LHCN-M2 (cell line): ENCODE measurements at regions not wholly inside any gene's neighbourhood (a gene's known extent, or its start where the extent isn't known, plus 50 kb on each side); places are given as distances from the start of the nearest gene placed in this dataset.

Experiments used
- DNase-seq: peaks from one replicate; pipeline ENCODE4 v3.0.0-alpha.2; 2012; ENCODE audit warnings: low read depth

- DNase-seq = no peak
Observed at GRCh38 chr9:23538461-23539003, 287.5 kb downstream of the ELAVL2 start.

DNA sequence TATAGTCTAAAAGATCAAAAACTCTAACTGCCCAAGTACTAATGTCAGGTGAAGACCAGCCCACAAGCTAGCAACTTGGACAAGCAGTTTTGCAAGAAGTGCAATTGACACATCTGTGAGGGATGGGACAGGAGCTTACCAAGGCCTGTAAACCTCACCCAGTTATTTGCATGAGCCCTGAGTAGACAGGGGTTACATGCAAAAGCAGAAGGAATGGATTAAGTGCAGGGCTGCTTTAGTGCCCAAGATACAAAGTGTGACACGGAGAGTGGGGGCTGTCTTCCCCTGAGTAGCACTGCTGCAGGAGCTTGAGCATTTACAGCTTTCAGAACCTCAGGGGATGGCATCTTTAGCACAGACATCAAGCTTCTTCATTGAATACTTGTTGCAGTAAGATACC, 286.7 kb downstream of the ELAVL2 start:
- DNase-seq = no peak

- peak; percentile 11 for DNase-seq
Observed at GRCh38 chr9:23541976-23542375, 284.1 kb downstream of the ELAVL2 start.

DNA sequence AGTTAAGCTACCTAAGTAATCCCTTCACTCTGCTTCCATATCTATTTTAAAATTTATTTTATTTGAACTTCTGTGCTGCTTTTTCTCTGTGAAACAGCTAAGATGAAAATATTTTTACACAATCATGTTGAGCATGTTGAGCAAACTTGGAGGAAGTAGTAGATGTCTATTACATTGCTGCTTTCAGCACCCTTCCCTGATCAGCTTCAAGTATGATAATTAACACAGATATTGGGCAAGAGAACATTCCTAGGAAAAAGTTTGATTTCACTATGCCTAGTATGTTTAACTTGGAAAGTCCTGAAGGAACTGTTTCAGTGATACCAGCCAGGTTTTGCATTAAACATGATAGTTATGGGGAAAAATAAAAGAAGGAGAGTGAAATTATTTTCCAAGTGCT, 283.6 kb downstream of the ELAVL2 start:
- DNase-seq = no peak

GRCh38 chr9:23542927-23543326, 283.1 kb downstream of the ELAVL2 start:
- no peak for DNase-seq

DNA sequence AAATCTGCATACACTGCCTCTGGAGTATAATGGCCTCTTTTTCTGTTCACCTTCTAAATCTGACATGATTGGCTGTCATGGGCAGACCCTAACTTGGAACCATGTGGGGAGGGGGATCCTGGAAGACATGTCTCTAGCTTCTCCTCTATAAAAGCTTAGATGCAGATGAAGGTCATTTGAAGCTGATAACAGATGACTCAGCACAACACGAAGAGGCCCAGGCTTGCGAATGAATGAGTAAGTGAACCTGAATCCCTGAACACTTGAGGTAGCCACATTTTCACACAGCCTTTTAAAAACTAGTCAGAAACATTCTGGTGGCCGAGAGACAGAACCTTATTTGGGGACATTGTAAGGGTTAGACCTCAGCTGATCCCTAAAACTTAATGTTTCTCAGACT, 282.6 kb downstream of the ELAVL2 start:
- DNase-seq = no peak

DNA sequence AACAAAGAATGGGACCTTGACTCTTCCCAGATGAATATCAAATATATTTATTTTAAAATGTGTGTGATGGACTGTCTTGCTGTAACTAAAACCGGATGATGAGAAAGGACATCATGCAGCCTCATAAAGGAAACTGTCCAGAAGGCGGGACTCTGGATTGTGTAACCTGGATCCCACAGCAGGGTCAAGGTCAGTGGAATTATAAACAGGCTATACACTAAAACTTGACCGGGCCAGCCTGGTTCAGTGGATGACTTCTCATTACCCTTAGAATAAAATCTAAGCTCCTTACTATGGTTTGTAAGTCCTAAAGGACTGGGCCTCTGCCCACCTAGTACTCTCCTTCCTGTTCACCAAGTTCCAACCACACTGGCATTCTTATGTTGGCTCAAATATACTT, 280.3 kb downstream of the ELAVL2 start:
- DNase-seq = no peak

GRCh38 chr9:23551311-23551721, 274.7 kb downstream of the ELAVL2 start:
- no peak for DNase-seq

GRCh38 chr9:23551929-23552707, 273.9 kb downstream of the ELAVL2 start:
- no peak for DNase-seq

- DNase-seq = no peak
Observed at GRCh38 chr9:23552876-23553601, 273.0 kb downstream of the ELAVL2 start.

DNA sequence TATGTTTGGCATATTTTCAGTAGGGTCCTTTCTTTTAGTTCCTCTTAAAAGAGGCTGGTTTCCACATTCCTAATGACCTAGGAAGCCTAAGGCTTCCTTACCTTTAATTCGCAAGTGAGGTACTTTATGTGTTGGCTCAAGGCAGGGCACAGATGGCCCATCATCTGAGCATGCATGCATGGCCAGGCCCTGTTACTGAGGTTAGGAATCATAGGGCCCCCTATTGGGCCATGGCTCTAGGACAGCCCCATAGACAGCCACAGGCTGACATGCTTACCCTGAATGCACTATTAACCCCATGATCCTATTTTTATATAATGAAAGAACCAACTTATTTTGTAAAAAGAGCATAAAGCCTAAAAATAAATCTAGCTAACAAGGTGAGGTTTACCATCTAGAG, 271.4 kb downstream of the ELAVL2 start:
- DNase-seq = no peak

DNA sequence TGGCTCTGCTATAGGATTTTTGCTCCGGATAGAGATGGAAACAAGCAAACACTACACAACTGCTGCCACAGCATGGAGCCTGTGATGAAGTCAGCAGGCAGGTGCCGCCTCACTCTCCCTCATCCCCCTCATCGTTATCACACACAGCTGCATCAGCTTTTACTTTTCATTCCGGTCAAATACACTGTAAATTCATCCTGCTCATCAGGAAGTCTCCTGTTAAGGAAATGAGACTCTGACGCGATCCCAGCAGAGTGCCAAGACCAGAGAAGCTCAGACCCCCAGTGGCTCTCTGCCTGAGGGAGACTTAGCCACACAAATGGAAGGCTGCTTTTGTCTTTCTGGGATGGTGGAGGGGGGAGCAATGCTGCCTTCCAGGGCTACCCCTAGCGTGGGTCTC, 270.2 kb downstream of the ELAVL2 start:
- no peak for DNase-seq

DNA sequence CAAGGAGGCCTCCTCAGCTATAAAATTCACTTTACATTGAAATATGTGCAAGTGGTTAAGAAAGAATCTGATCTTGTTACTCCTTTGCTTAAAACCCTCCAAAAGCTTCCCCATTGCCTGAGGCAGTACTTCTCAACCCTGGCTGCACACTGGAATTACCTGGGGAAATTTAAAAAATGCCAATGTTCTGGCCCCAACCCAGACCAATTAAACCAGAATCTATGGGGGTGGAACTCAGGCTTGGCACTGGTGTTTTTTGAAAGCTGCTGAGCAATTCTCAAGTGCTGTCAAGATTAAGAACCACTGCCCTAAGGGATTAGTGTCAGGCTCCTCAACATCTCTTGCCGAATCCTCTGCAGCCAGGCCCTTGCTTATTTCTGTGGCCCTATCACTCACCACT, 269.6 kb downstream of the ELAVL2 start:
- no peak for DNase-seq

- DNase-seq = peak; percentile 37
Observed at GRCh38 chr9:23557689-23558088, 268.4 kb downstream of the ELAVL2 start.

DNA sequence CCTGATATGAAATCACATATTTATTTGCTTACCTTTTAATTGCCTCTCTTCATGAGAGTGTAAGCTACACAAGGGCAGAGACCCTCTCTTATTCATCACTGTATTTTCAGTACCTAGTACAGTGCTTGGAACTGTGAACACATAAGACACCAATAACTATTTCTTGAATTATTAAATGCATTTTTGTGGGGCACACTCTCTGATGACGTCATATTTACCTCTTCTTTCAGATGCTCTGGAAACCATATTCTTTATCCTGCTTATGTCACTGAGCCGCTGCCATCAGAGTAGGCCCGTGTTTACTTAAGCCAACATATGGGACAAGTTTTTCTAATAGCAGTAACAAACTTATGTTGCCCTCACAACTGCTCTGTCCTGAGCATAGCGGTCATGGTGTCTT, 266.5 kb downstream of the ELAVL2 start:
- DNase-seq = no peak

DNA sequence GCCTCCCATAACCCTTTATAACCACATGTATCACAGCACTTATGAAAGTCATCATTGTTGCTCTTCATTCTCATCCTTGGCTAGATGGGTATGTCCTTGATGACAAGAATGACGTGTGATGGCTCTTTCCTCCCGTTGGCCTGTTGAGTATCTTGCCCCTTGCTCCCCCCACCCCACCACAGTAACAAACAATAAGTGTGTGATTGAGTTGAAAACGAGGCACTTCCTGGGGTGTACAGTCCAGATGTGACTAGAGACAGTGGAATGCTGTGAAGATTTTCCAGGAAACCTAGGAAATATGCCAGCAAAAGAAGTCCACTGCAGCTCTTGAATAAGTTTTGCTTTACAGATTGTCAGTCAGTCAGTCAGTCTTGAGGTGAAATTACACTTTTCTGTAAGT, 262.5 kb downstream of the ELAVL2 start:
- DNase-seq = peak; percentile 34

DNA sequence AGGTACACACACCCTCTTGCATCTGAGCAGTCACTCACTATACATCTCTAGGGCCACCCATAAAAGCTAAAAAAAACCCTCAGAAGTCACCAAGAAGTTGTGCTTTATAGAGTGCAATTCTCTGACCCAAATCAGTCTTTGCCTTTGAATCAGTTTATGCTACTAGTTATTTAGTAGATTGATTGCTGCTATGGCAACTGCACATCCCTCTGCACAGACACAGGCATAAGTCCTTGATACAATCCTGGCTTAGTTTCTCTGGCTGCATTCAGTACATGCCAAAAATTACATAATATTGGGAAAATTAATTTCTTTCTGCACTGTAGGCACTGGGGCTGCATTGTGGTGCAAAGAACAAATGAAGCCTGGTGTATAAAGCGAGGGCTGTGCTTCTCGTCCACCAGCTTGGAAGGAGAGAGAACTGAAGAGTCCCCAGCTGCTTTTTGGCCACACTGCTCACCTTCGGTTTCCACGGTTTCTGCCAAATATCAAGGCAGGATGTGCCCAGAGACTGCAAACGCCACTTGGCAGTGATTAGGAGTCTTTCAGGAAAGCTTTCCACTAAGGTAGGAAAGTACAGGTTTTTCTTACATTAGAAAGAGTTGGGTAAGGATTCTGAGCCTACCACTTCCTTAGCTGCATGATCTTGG, 258.4 kb downstream of the ELAVL2 start:
- DNase-seq = no peak

GRCh38 chr9:23571414-23572104, 254.5 kb downstream of the ELAVL2 start:
- no peak for DNase-seq

DNA sequence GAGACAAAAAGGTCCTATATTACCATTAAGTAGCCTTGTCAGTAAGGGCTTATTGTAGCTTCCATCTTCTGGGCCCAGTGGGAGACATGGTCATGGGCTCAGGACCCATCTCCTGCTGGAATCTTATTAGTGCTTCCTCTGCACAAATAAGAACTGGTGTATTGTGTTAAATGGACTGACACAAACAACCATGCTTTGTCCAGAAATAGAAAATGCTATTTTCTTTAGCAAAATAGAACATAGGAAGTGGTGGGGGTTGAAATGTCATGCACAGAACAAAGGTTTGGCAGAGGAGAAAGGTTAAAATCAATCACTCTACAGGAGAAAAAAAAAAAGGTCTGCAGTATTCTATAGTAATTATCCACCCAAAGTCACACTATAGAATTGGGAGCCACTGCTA, 252.2 kb downstream of the ELAVL2 start:
- no peak for DNase-seq

DNA sequence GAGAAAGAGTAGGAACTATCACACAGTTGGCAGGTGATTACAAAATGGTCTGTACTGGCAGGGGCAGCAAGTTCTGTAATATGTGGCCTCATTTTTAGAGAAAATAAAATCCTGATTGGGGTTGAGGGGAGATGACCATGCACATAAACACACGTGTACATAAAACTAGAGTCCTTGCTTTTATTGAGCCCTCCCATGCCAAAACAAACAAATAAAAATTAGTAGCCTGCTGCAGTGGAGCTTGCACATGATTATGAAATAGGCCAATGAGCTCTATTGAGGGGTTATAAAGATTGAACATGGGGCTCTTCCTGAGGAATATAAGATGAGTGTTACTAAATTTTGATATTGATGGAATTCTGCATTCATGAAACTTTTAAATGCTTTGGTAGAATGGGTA, 248.4 kb downstream of the ELAVL2 start:
- no peak for DNase-seq

- peak; percentile 26 for DNase-seq
Observed at GRCh38 chr9:23581931-23582330, 244.1 kb downstream of the ELAVL2 start.

- DNase-seq = peak; percentile 6
Observed at GRCh38 chr9:23582836-23583235, 243.2 kb downstream of the ELAVL2 start.
